GM12878 (cell line): ENCODE measurements at regions not wholly inside any gene's neighbourhood (a gene's known extent, or its start where the extent isn't known, plus 50 kb on each side); places are given as distances from the start of the nearest gene placed in this dataset.

Experiments used
- ATAC-seq: fragments of 200-7000 bp; cut with Tn5 transposase; 3 replicates; pipeline ENCODE4 v1.9.1; 2020; ENCODE audit warnings: mild to moderate bottlenecking, moderate library complexity
- BruUV-seq: library from RNA; stranded (reverse); fragments of 400-500 nt; replicated peaks from 2 replicates; lab custom pipeline; 2021; lab: Mats Ljungman, UMichigan
- CTCF ChIA-PET: fragments of 300-600 bp; sonication (Branson Sonifier 250); formaldehyde crosslinking; extraction: SDS; loops from one replicate; lab custom pipeline; 2021; ENCODE audit warnings: inconsistent platforms; lab: Yijun Ruan, JAX
- POLR2A ChIA-PET: fragments of 350-600 bp; formaldehyde crosslinking; extraction: SDS; loops from one replicate; lab custom pipeline; 2021; ENCODE audit warnings: inconsistent platforms; lab: Charles Lee
- RAD21 ChIA-PET: fragments of 300-600 bp; sonication (Branson Sonifier 250); formaldehyde crosslinking; loops from one replicate; lab custom pipeline; 2023; ENCODE audit warnings: antibody characterized with exemption; ENCODE audit not compliant: unreplicated experiment; lab: Charles Lee
- SMC1A ChIA-PET: fragments of 300-600 bp; sonication (Branson Sonifier 250); formaldehyde crosslinking; loops from one replicate; lab custom pipeline; 2023; ENCODE audit not compliant: unreplicated experiment, uncharacterized antibody; lab: Charles Lee
- DNase-seq: peaks from one replicate; pipeline ENCODE4 v3.0.0-alpha.2; 2011; ENCODE audit warnings: low read depth, low spot score
- FAIRE-seq: peaks from 3 replicates; lab custom pipeline; 2011; peaks lifted over from hg19 to GRCh38; lab: Jason Lieb, UNC
- H2AFZ ChIP-seq: 2 replicates; pipeline ENCODE4 v1.6.0; 2011; ENCODE audit warnings: low read depth, low read length, control low read depth; ENCODE audit not compliant: control insufficient read depth
- H3K27ac ChIP-seq: 2 replicates; pipeline ENCODE4 v1.5.1; 2011; ENCODE audit warnings: control low read depth; ENCODE audit not compliant: control insufficient read depth, insufficient read depth
- H3K27me3 ChIP-seq, 2 experiments: replicated peaks in 1 of 2; 2 replicates each; pipeline versions ENCODE4 v1.6.0 to v1.6.1; 2011; ENCODE audit warnings: low read length in 1 of 2; ENCODE audit not compliant: control insufficient read depth in 2 of 2, insufficient read depth in 2 of 2
- H3K36me3 ChIP-seq, 2 experiments: 2 replicates each; pipeline ENCODE4 v1.5.1; 2011; ENCODE audit warnings: low read length in 1 of 2; ENCODE audit not compliant: control insufficient read depth in 2 of 2, insufficient read depth in 2 of 2
- H3K4me1 ChIP-seq: 2 replicates; pipeline ENCODE4 v1.6.1; 2011; ENCODE audit warnings: mild to moderate bottlenecking, low read length, moderate library complexity, mixed read lengths; ENCODE audit not compliant: control insufficient read depth, insufficient read depth
- H3K4me2 ChIP-seq: 2 replicates; pipeline ENCODE4 v1.6.0; 2011; ENCODE audit warnings: control low read depth; ENCODE audit not compliant: control insufficient read depth, insufficient read depth
- H3K4me3 ChIP-seq: fragments of 200-600 bp; sonication (generic); 2 replicates; pipeline ENCODE4 v1.5.1; 2016
- H3K79me2 ChIP-seq: 2 replicates; pipeline ENCODE4 v1.6.0; 2011; ENCODE audit warnings: low read length; ENCODE audit not compliant: control insufficient read depth, insufficient read depth
- H3K9ac ChIP-seq: 2 replicates; pipeline ENCODE4 v1.8.0; 2011; ENCODE audit warnings: low read length, control low read depth, mixed read lengths; ENCODE audit not compliant: control insufficient read depth, insufficient read depth
- H3K9me3 ChIP-seq: replicated peaks from 3 replicates; pipeline ENCODE4 v1.5.1; 2011; ENCODE audit warnings: mild to moderate bottlenecking, low read length; ENCODE audit not compliant: control insufficient read depth, insufficient read depth
- H4K20me1 ChIP-seq: 2 replicates; pipeline ENCODE4 v1.6.0; 2011; ENCODE audit not compliant: control insufficient read depth, insufficient read depth
- ATF7 ChIP-seq: fragments of 450-650 bp; IDR thresholded peaks from 2 replicates; pipeline ENCODE4 v1.6.1; 2016; ENCODE audit warnings: low read depth, mild to moderate bottlenecking
- CBX3 ChIP-seq: fragments of 200-600 bp; sonication (generic); IDR thresholded peaks from 2 replicates; pipeline ENCODE4 v1.6.1; 2016; ENCODE audit warnings: low read depth, borderline replicate concordance
- CREM ChIP-seq: IDR thresholded peaks from 2 replicates; pipeline ENCODE4 v1.6.1; 2014; ENCODE audit warnings: antibody characterized with exemption, low read depth
- ELK1 ChIP-seq: IDR thresholded peaks from 2 replicates; pipeline ENCODE4 v1.6.1; 2012; ENCODE audit warnings: low read depth, low read length, improper control_type of control experiment
- HDAC6 ChIP-seq: fragments of 200-600 bp; sonication (generic); IDR thresholded peaks from one replicate; pipeline ENCODE4 v1.8.0; 2017; ENCODE audit warnings: antibody characterized with exemption; ENCODE audit not compliant: unreplicated experiment
- IRF4 ChIP-seq: IDR thresholded peaks from 2 replicates; pipeline ENCODE4 v1.6.1; 2011; ENCODE audit warnings: low read depth, low read length
- JUNB ChIP-seq: IDR thresholded peaks from 2 replicates; pipeline ENCODE4 v1.6.1; 2016; ENCODE audit warnings: antibody characterized with exemption, mild to moderate bottlenecking
- PAX8 ChIP-seq: fragments of 450-650 bp; IDR thresholded peaks from 2 replicates; pipeline ENCODE4 v1.6.1; 2017; ENCODE audit warnings: mild to moderate bottlenecking, moderate library complexity
- RAD51 ChIP-seq: fragments of 450-650 bp; IDR thresholded peaks from 2 replicates; pipeline ENCODE4 v1.6.1; 2016; ENCODE audit warnings: moderate library complexity, mild to moderate bottlenecking, inconsistent platforms
- RBBP5 ChIP-seq: fragments of 200-600 bp; sonication (generic); conservative IDR thresholded peaks from 2 replicates; pipeline ENCODE4 v1.6.1; 2016
- RCOR1 ChIP-seq: conservative IDR thresholded peaks from 2 replicates; pipeline ENCODE4 v1.6.1; 2012; ENCODE audit warnings: low read depth, low read length, improper control_type of control experiment
- REST ChIP-seq: IDR thresholded peaks from 2 replicates; pipeline ENCODE4 v1.6.1; 2012; ENCODE audit warnings: mild to moderate bottlenecking, low read depth, low read length
- YBX1 ChIP-seq: fragments of 450-650 bp; IDR thresholded peaks from 2 replicates; pipeline ENCODE4 v1.6.1; 2016; ENCODE audit warnings: antibody characterized with exemption
- ZNF24 ChIP-seq: fragments of 450-650 bp; IDR thresholded peaks from 2 replicates; pipeline ENCODE4 v1.6.1; 2017; ENCODE audit warnings: antibody characterized with exemption, mild to moderate bottlenecking
- ZNF687 ChIP-seq: fragments of 450-650 bp; IDR thresholded peaks from 2 replicates; pipeline ENCODE4 v1.6.1; 2017; ENCODE audit warnings: mild to moderate bottlenecking, moderate library complexity
- whole genome bisulfite sequencing: methylation state at CpG from one replicate; pipeline ENCODE4 v1.1.6; 2016; ENCODE audit warnings: low lambda C conversion rate; ENCODE audit not compliant: insufficient replicate concordance, insufficient coverage; ENCODE audit errors: missing lambda C conversion rate; 5-methylcytosine and 5-hydroxymethylcytosine counted together
- in situ Hi-C: fragments of 300-500 bp; cut with MboI; formaldehyde crosslinking; loops from 9 replicates; pipeline ENCODE4 v1.14.3; 2018; ENCODE audit warnings: mixed read lengths
- intact Hi-C: fragments of 100-400 bp; cut with micrococcal nuclease; formaldehyde crosslinking; loops from one replicate; pipeline ENCODE4 v1.14.2; 2022; ENCODE audit not compliant: unreplicated experiment

GRCh38 chr13:106133025-106133424 is 402.4 kb downstream of the EFNB2 start:
- H2AFZ ChIP-seq = no peak overlapping the region
- H3K36me3 ChIP-seq = no peaks in the 10 kb centered on the region
- DNase-seq = no peak
- no peaks in the 10 kb centered on the region for H3K27me3 ChIP-seq
- SMC1A ChIA-PET = no interaction called here
- H3K9ac ChIP-seq = no peak overlapping the region
- no TSS peak for BruUV-seq
- no peak for TF ChIP-seq CREM
- no peak for TF ChIP-seq JUNB
- TF ChIP-seq REST = no peak
- TF ChIP-seq RCOR1 = no peak
- no peak for TF ChIP-seq IRF4
- no peak for TF ChIP-seq HDAC6
- TF ChIP-seq YBX1 = no peak
- TF ChIP-seq CBX3 = no peak
- TF ChIP-seq ELK1 = no peak
- no peak for TF ChIP-seq ATF7
- TF ChIP-seq RAD51 = no peak
- no peak for TF ChIP-seq PAX8
- no peak for TF ChIP-seq ZNF24
- TF ChIP-seq ZNF687 = no peak
- no peak for TF ChIP-seq RBBP5
- TF ChIP-seq, all 136 proteins: peak for 0
- intact Hi-C loops = no loop called here
- H3K9me3 ChIP-seq = no peaks in the 10 kb centered on the region
- in situ Hi-C loops = no loop called here
- no peaks in the 10 kb centered on the region for H4K20me1 ChIP-seq
- ATAC-seq (no peak), FAIRE-seq (no peak)
- no peaks in the 10 kb centered on the region for H3K79me2 ChIP-seq
- no peak overlapping the region for H3K4me2 ChIP-seq
- no peaks in the 10 kb centered on the region for H3K4me1 ChIP-seq
- ChIA-PET CTCF (no interaction called here), RAD21 (no interaction called here), POLR2A (no interaction called here)
- WGBS = 0% methylated on average over 2 of the region's 2 CpGs
- no peak overlapping the region for H3K27ac ChIP-seq
- H3K4me3 ChIP-seq = no peak overlapping the region
